Small intestine (tissue), 7 donors: ENCODE measurements at regions not wholly inside any gene's neighbourhood (a gene's known extent, or its start where the extent isn't known, plus 50 kb on each side); places are given as distances from the start of the nearest gene placed in this dataset.

ENCODE experiments used
- DNase-seq, 2 donors: peaks; one replicate each; pipeline versions ENCODE4 v3.0.0 to v3.0.0-alpha.2; 2013
- FAIRE-seq: peaks from 2 replicates; lab custom pipeline; 2012; peaks lifted over from hg19 to GRCh38; lab: Jason Lieb, UNC
- H3K27ac ChIP-seq, 3 donors: one replicate each; pipeline ENCODE4 v1.5.1; 2013; ENCODE audit warnings: low read length in 2 of 3, mild to moderate bottlenecking in 2 of 3, control low read depth in 1 of 3, inconsistent platforms in 1 of 3, low read depth in 1 of 3, moderate library complexity in 1 of 3
- H3K27me3 ChIP-seq, 3 donors: one replicate each; pipeline ENCODE4 v1.6.1; 2013; ENCODE audit warnings: low read length in 3 of 3, inconsistent platforms in 1 of 3; ENCODE audit not compliant: control insufficient read depth in 3 of 3, insufficient read depth in 3 of 3
- H3K36me3 ChIP-seq, 3 donors: one replicate each; pipeline ENCODE4 v1.6.1; 2013; ENCODE audit warnings: low read length in 3 of 3, inconsistent platforms in 1 of 3, low read depth in 1 of 3, mild to moderate bottlenecking in 1 of 3, moderate library complexity in 1 of 3; ENCODE audit not compliant: control insufficient read depth in 3 of 3, insufficient read depth in 2 of 3
- H3K4me1 ChIP-seq, 3 donors: one replicate each; pipeline ENCODE4 v1.6.1; 2013; ENCODE audit warnings: low read length in 2 of 3, inconsistent platforms in 1 of 3, low read depth in 1 of 3, mild to moderate bottlenecking in 1 of 3, moderate library complexity in 1 of 3; ENCODE audit not compliant: control insufficient read depth in 3 of 3, insufficient read depth in 2 of 3
- H3K4me3 ChIP-seq, 3 donors: one replicate each; pipeline ENCODE4 v1.5.1; 2013; ENCODE audit warnings: low read length in 3 of 3, control low read depth in 1 of 3, inconsistent platforms in 1 of 3, low read depth in 1 of 3, mild to moderate bottlenecking in 1 of 3, moderate library complexity in 1 of 3
- H3K9me3 ChIP-seq, 2 donors: one replicate each; pipeline ENCODE4 v1.6.1; 2013; ENCODE audit warnings: low read depth in 1 of 2, low read length in 1 of 2; ENCODE audit not compliant: control insufficient read depth in 2 of 2, insufficient read depth in 1 of 2
- WGBS, 3 donors: extraction: QIAGEN DNeasy Blood & Tissue Kit; methylation state at CpG; one replicate each; pipeline ENCODE4 v1.1.7; 2013; 5-methylcytosine and 5-hydroxymethylcytosine counted together
- donor health status: healthy with polysubstance abuse.
- donor health status: control.
- donor health status: control.
- donor health status: Bipolar disorder and iron deficiency.
- donor health status: healthy.

GRCh38 chr10:57849691-57850357 is 417.9 kb downstream of the IPMK start:
- FAIRE-seq (no peak), DNase-seq (peak in 1 of 2 donors; percentile 8)

GRCh38 chr10:57846307-57847065 is 421.2 kb downstream of the IPMK start:
- FAIRE-seq: no peak
- Histone ChIP-seq H3K36me3 (no peaks in the 10 kb centered on the region), H3K9me3 (peaks cover 0 to 2% of the 10 kb centered on the region in 2 donors), H3K27ac (no peak overlapping the region), H3K27me3 (no peaks in the 10 kb centered on the region), H3K4me3 (no peak overlapping the region), H3K4me1 (peaks cover 0 to 3% (median 0%) of the 10 kb centered on the region in 3 donors)
- no peak for DNase-seq
- WGBS, 3 donors: 65 to 78% (median 73%) methylated on average over 2 of the region's 2 CpGs

More at GRCh38 chr10:57849691-57850357, 417.9 kb downstream of the IPMK start:
- 28 to 55% (median 28%) methylated on average over 1 of the region's 1 CpG for WGBS, 3 donors
- H3K4me1 ChIP-seq: no peaks in the 10 kb centered on the region
- no peak overlapping the region for H3K27ac ChIP-seq
- H3K4me3 ChIP-seq: no peak overlapping the region
- H3K27me3 ChIP-seq: no peaks in the 10 kb centered on the region
- no peaks in the 10 kb centered on the region for H3K9me3 ChIP-seq
- H3K36me3 ChIP-seq: no peaks in the 10 kb centered on the region

- H3K27ac ChIP-seq: no peak overlapping the region
- no peaks in the 10 kb centered on the region for H3K27me3 ChIP-seq
- no peak overlapping the region for H3K4me3 ChIP-seq
- 40 to 60% (median 44%) methylated on average over 4 of the region's 4 CpGs for WGBS, 3 donors
- FAIRE-seq (no peak), DNase-seq (peak; percentile 20 to 28)
- H3K4me1 ChIP-seq: peaks cover 0 to 3% (median 0%) of the 10 kb centered on the region in 3 donors
- no peaks in the 10 kb centered on the region for H3K36me3 ChIP-seq
- peaks cover 0 to 10% of the 10 kb centered on the region in 2 donors for H3K9me3 ChIP-seq
Measured at GRCh38 chr10:57844387-57844998, 423.2 kb downstream of the IPMK start.

- Histone ChIP-seq H3K36me3 (no peaks in the 10 kb centered on the region), H3K4me1 (no peaks in the 10 kb centered on the region), H3K4me3 (no peak overlapping the region), H3K27ac (no peak overlapping the region), H3K9me3 (peaks cover 0 to 3% of the 10 kb centered on the region in 2 donors), H3K27me3 (no peaks in the 10 kb centered on the region)
- WGBS, 3 donors: 50 to 81% (median 74%) methylated on average over 1 of the region's 1 CpG
- no peak for DNase-seq
- FAIRE-seq: no peak
Measured at GRCh38 chr10:57830877-57831560, 436.7 kb downstream of the IPMK start.

GRCh38 chr10:57825015-57825414 is 442.7 kb downstream of the IPMK start:
- FAIRE-seq (no peak), DNase-seq (no peak)
- H3K9me3 ChIP-seq: no peaks in the 10 kb centered on the region
- no peak overlapping the region for H3K4me3 ChIP-seq
- peaks cover 0 to 13% (median 0%) of the 10 kb centered on the region in 3 donors for H3K4me1 ChIP-seq
- no peaks in the 10 kb centered on the region for H3K36me3 ChIP-seq
- H3K27ac ChIP-seq: no peak overlapping the region
- no peaks in the 10 kb centered on the region for H3K27me3 ChIP-seq

- Histone ChIP-seq H3K9me3 (no peaks in the 10 kb centered on the region), H3K27me3 (no peaks in the 10 kb centered on the region), H3K4me3 (no peak overlapping the region), H3K4me1 (peaks cover 0 to 13% (median 0%) of the 10 kb centered on the region in 3 donors), H3K27ac (no peak overlapping the region), H3K36me3 (no peaks in the 10 kb centered on the region)
- DNase-seq: no peak
- no peak for FAIRE-seq
- 52 to 76% (median 63%) methylated on average over 2 of the region's 2 CpGs for WGBS, 3 donors
Measured at GRCh38 chr10:57823398-57823797, 444.3 kb downstream of the IPMK start.

- DNase-seq (peak; percentile 40 to 44), FAIRE-seq (no peak)
- no peak overlapping the region for H3K27ac ChIP-seq
Measured at GRCh38 chr10:57822965-57823364, 444.7 kb downstream of the IPMK start.

GRCh38 chr10:57818522-57818921 is 449.2 kb downstream of the IPMK start:
- DNase-seq (no peak), FAIRE-seq (no peak)
- Histone ChIP-seq H3K4me1 (peaks cover 0 to 13% (median 0%) of the 10 kb centered on the region in 3 donors), H3K27me3 (no peaks in the 10 kb centered on the region), H3K27ac (no peak overlapping the region), H3K4me3 (no peak overlapping the region), H3K9me3 (no peaks in the 10 kb centered on the region), H3K36me3 (no peaks in the 10 kb centered on the region)
- WGBS, 3 donors: 77 to 100% (median 80%) methylated on average over 1 of the region's 1 CpG

More at GRCh38 chr10:57822965-57823364, 444.7 kb downstream of the IPMK start:
- H3K9me3 ChIP-seq: no peaks in the 10 kb centered on the region
- no peaks in the 10 kb centered on the region for H3K27me3 ChIP-seq
- no peak overlapping the region for H3K4me3 ChIP-seq
- peaks cover 0 to 13% (median 0%) of the 10 kb centered on the region in 3 donors for H3K4me1 ChIP-seq
- no peaks in the 10 kb centered on the region for H3K36me3 ChIP-seq
